GM13977 (cell line): ENCODE measurements at regions not wholly inside any gene's neighbourhood (a gene's known extent, or its start where the extent isn't known, plus 50 kb on each side); places are given as distances from the start of the nearest gene placed in this dataset.
A peak's percentile ranks its signal among the peaks of the same experiment; 100 is the strongest.
"Not testable (repeated sequence)": the region's sequence is repeated elsewhere in the genome, so short reads cannot be mapped to it uniquely, and the experiment has no call there.

Source experiments
- DNase-seq: peaks from one replicate; pipeline ENCODE4 v3.0.0; 2012; ENCODE audit warnings: low spot score
- CTCF ChIP-seq: IDR thresholded peaks from 2 replicates; pipeline ENCODE4 v1.5.1; 2012; ENCODE audit warnings: mild to moderate bottlenecking, control low read depth; ENCODE audit not compliant: insufficient read depth; ENCODE audit errors: extremely low read depth, missing control alignments
- in situ Hi-C: fragments of 300-500 bp; cut with MboI; formaldehyde crosslinking; loops from one replicate; pipeline ENCODE4 v1.12.0; 2022; ENCODE audit warnings: low sequenced_read_pairs, low pct_unique_long_range_greater_than_20kb, mixed read lengths, inconsistent platforms; ENCODE audit not compliant: unreplicated experiment

DNA sequence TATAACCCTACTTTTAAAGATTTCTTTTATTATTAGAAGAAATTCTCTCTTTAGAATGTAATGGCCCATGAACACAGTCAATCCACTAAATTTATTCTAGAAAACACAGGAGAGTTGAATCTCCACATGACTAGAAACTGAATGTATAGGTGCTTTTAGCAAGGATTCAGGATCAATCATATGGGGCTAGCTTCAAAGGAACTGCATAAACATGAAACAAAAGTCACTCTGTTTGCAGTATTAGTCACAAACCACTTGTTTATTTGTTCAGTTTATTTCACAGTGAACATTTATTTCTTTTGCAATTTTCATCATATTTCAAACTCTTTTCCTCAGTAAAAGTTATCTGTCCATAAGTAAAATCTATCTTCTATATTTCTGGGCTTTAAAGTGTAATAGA lies 1604.6 kb downstream of the PCDH18 start:
- in situ Hi-C loops = no loop called here

DNA sequence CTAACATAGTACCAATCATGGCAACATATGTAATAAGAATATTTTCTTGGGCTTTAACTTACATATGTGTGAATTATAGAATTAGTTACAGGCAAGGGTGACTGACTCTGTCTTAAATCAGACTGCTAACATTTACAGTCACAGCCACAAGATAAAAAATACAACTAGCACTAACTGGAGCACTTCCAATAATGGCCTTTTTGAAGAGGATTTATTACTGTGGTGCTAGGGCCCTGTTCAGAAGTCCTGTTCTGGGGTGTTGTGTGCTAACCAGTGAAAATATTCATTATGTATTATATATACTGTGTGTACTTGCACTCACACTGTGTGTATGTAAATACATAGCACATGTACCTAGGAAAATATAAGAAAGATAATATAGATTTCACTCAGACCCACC lies 1611.2 kb downstream of the PCDH18 start:
- DNase-seq = no peak
- in situ Hi-C loops = no loop called here
- TF ChIP-seq CTCF = no peak

More for the DNA sequence above, 1604.6 kb downstream of the PCDH18 start:
- DNase-seq = no peak
- no peak for TF ChIP-seq CTCF

DNA sequence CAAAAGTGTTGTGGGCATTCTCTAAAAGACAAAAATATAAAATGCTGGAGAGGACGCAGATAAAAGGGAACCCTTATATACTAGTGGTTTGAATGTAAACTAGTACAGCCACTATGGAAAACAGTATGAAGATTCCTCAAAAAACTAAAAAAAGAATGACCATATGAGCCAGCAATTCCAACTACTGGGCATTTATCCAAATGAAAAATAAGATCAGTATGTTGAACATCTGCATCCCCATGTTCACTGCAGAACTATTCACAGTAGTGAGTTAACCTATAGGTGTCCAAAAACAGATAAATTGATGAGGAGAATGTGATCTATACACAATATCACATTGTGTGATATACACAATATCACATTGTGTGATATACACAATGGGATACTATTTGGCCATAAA lies 1615.3 kb downstream of the PCDH18 start:
- TF ChIP-seq CTCF = no peak
- DNase-seq = no peak
- in situ Hi-C loops = no loop called here

- TF ChIP-seq CTCF = no peak
- in situ Hi-C loops = no loop called here
- DNase-seq = no peak
Observed at GRCh38 chr4:135900956-135901355, 1631.3 kb downstream of the PCDH18 start.

DNA sequence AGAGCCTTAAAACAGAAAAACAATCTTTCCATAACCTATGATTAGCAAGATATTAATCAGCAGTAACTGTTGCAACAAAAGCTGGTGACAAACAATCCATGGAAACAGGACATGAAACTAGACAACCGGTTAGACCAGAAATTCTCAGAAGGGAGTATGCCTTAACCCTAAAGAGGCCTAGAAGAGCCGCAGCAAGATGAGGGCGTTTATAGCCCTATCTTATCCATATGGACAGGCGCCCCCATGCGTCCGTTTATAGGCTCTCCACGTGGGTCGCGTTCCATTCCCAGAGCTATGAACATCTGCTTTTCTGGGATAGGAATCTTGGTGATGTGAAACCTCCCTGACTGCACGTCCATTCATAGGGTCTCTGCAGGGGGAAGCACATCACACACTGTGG lies 1662.7 kb upstream of the PABPC4L start:
- in situ Hi-C loops, DNase-seq: not testable (repeated sequence)
- TF ChIP-seq CTCF = peak; percentile 45

DNA sequence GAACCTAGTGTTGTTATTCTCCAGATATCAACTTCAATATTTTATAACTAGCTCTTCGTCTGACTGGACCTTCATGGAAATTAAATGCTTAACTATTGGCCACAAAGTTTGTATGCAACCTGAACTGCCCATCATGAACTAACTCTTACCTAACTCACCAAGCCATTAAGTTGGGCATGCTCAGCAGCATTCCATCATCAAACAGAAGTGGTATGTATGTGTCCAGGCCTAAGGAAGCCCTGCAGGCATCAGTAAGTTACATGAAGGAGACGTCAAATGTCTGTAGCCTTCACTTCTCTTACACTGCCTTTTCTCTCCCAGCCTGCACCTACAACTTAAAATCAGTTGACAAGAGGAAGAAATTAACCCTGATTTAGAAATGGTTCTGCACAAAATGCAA lies 1639.2 kb upstream of the PABPC4L start:
- in situ Hi-C loops = no loop called here
- no peak for DNase-seq
- TF ChIP-seq CTCF = no peak

GRCh38 chr4:135839712-135840111 lies 1638.1 kb upstream of the PABPC4L start:
- no peak for TF ChIP-seq CTCF
- in situ Hi-C loops = no loop called here
- no peak for DNase-seq
